Activated CD8-positive, alpha-beta memory T cell treated with anti-CD3 and anti-CD28 coated beads for 36 hours (primary cell): ENCODE measurements at regions not wholly inside any gene's neighbourhood (a gene's known extent, or its start where the extent isn't known, plus 50 kb on each side); places are given as distances from the start of the nearest gene placed in this dataset.

ENCODE experiments used
- CTCF ChIA-PET: fragments of 350-600 bp; sonication (Branson Sonifier 250); formaldehyde crosslinking; loops from one replicate; lab custom pipeline; 2021; ENCODE audit warnings: antibody characterized with exemption; lab: Charles Lee
- POLR2A ChIA-PET: fragments of 350-600 bp; sonication (Branson Sonifier 250); formaldehyde crosslinking; loops from one replicate; lab custom pipeline; 2021; ENCODE audit warnings: antibody characterized with exemption; lab: Charles Lee

- ChIA-PET CTCF (no interaction called here), POLR2A (no interaction called here)
Measured at GRCh38 chr18:45167631-45168280, 447.5 kb upstream of the SLC14A2 start.

GRCh38 chr18:45168866-45169600 lies 446.2 kb upstream of the SLC14A2 start:
- POLR2A ChIA-PET: no interaction called here
- CTCF ChIA-PET: no interaction called here

- ChIA-PET POLR2A (no interaction called here), CTCF (no interaction called here)
Measured at GRCh38 chr18:45169610-45170009, 445.7 kb upstream of the SLC14A2 start.

GRCh38 chr18:45171679-45172191 lies 443.5 kb upstream of the SLC14A2 start:
- POLR2A ChIA-PET: no interaction called here
- CTCF ChIA-PET: no interaction called here

GRCh38 chr18:45173327-45173726 lies 441.9 kb upstream of the SLC14A2 start:
- POLR2A ChIA-PET: no interaction called here
- CTCF ChIA-PET: no interaction called here

- POLR2A ChIA-PET: no interaction called here
- CTCF ChIA-PET: no interaction called here
Measured at GRCh38 chr18:45173799-45174519, 441.3 kb upstream of the SLC14A2 start.

GRCh38 chr18:45174629-45175136 lies 440.6 kb upstream of the SLC14A2 start:
- POLR2A ChIA-PET: no interaction called here
- CTCF ChIA-PET: no interaction called here

- ChIA-PET CTCF (no interaction called here), POLR2A (no interaction called here)
Measured at GRCh38 chr18:45175511-45175910, 439.8 kb upstream of the SLC14A2 start.

- CTCF ChIA-PET: no interaction called here
- POLR2A ChIA-PET: no interaction called here
Measured at GRCh38 chr18:45186832-45187231, 428.4 kb upstream of the SLC14A2 start.

- ChIA-PET CTCF (no interaction called here), POLR2A (no interaction called here)
Measured at GRCh38 chr18:45191795-45192194, 423.5 kb upstream of the SLC14A2 start.

GRCh38 chr18:45197526-45197970 lies 417.7 kb upstream of the SLC14A2 start:
- CTCF ChIA-PET: interaction anchor here (0.6 to 1.8 kb wide), 3 partner anchors 16 to 272 kb away, joined by 3 to 6 read pairs (median 4); no protein-coding TSS in a partner anchor
- POLR2A ChIA-PET: no interaction called here

GRCh38 chr18:45198526-45198925 lies 416.8 kb upstream of the SLC14A2 start:
- CTCF ChIA-PET: interaction anchor here (1.8 kb wide), 1 partner anchor 15 kb away, joined by 6 read pairs; no protein-coding TSS in a partner anchor
- POLR2A ChIA-PET: no interaction called here

- ChIA-PET POLR2A (no interaction called here), CTCF (interaction anchor here (1.9 kb wide), 1 partner anchor 12 kb away, joined by 5 read pairs; no protein-coding TSS in a partner anchor)
Measured at GRCh38 chr18:45201029-45201428, 414.2 kb upstream of the SLC14A2 start.

GRCh38 chr18:45201489-45201888 lies 413.8 kb upstream of the SLC14A2 start:
- ChIA-PET CTCF (interaction anchor here (1.9 kb wide), 1 partner anchor 11 kb away, joined by 5 read pairs; no protein-coding TSS in a partner anchor), POLR2A (no interaction called here)

GRCh38 chr18:45202061-45202460 lies 413.2 kb upstream of the SLC14A2 start:
- ChIA-PET POLR2A (interaction anchor here (0.6 kb wide), 1 partner anchor 479 kb away, joined by 3 read pairs; no protein-coding TSS in a partner anchor), CTCF (interaction anchor here (1.9 kb wide), 1 partner anchor 10 kb away, joined by 5 read pairs; no protein-coding TSS in a partner anchor)

- CTCF ChIA-PET: interaction anchor here (1.4 kb wide), 1 partner anchor 10 kb away, joined by 4 read pairs; no protein-coding TSS in a partner anchor
- POLR2A ChIA-PET: no interaction called here
Measured at GRCh38 chr18:45203677-45204076, 411.6 kb upstream of the SLC14A2 start.

GRCh38 chr18:45207328-45207727 lies 407.9 kb upstream of the SLC14A2 start:
- ChIA-PET CTCF (no interaction called here), POLR2A (no interaction called here)

GRCh38 chr18:45208164-45208563 lies 407.1 kb upstream of the SLC14A2 start:
- ChIA-PET CTCF (no interaction called here), POLR2A (no interaction called here)
